Effector memory CD4-positive, alpha-beta T cell (primary cell): ENCODE measurements at regions not wholly inside any gene's neighbourhood (a gene's known extent, or its start where the extent isn't known, plus 50 kb on each side); places are given as distances from the start of the nearest gene placed in this dataset.
"Not testable (repeated sequence)": the region's sequence is repeated elsewhere in the genome, so short reads cannot be mapped to it uniquely, and the experiment has no call there.

Experiments
- DNase-seq, 3 donors: peaks; one replicate each; pipeline ENCODE4 v3.0.0-alpha.2; 2020
- H3K27ac ChIP-seq: 2 replicates; pipeline ENCODE4 v1.7.0; 2013; ENCODE audit warnings: mild to moderate bottlenecking, low read length, moderate library complexity; ENCODE audit not compliant: insufficient read depth, poor library complexity, severe bottlenecking
- H3K27me3 ChIP-seq: replicated peaks from 2 replicates; pipeline ENCODE4 v1.7.0; 2013; ENCODE audit warnings: mild to moderate bottlenecking, low read length; ENCODE audit not compliant: insufficient read depth, control insufficient read depth, poor library complexity, severe bottlenecking
- H3K36me3 ChIP-seq: 2 replicates; pipeline ENCODE4 v1.7.0; 2013; ENCODE audit warnings: mild to moderate bottlenecking, low read length, moderate library complexity; ENCODE audit not compliant: control insufficient read depth, insufficient read depth
- H3K4me1 ChIP-seq: 2 replicates; pipeline ENCODE4 v1.7.0; 2013; ENCODE audit warnings: low read length, mild to moderate bottlenecking; ENCODE audit not compliant: control insufficient read depth, insufficient read depth, poor library complexity, severe bottlenecking
- H3K4me3 ChIP-seq: 2 replicates; pipeline ENCODE4 v1.7.0; 2013; ENCODE audit warnings: low read length, low read depth, mild to moderate bottlenecking; ENCODE audit not compliant: insufficient read depth, poor library complexity, severe bottlenecking
- H3K9me3 ChIP-seq: 2 replicates; pipeline ENCODE4 v1.7.0; 2013; ENCODE audit warnings: mild to moderate bottlenecking, low read length, moderate library complexity; ENCODE audit not compliant: control insufficient read depth

- H3K27me3 ChIP-seq, H3K4me1 ChIP-seq, H3K36me3 ChIP-seq, DNase-seq, H3K4me3 ChIP-seq, H3K27ac ChIP-seq, H3K9me3 ChIP-seq: not testable (repeated sequence)
These were observed 81.5 kb downstream of the TRIM69 start for GRCh38 chr15:44817797-44818196.

- not testable (repeated sequence) for H3K4me3 ChIP-seq, H3K36me3 ChIP-seq, H3K9me3 ChIP-seq, H3K27ac ChIP-seq, H3K27me3 ChIP-seq, H3K4me1 ChIP-seq, DNase-seq
These were observed 83.1 kb downstream of the TRIM69 start for GRCh38 chr15:44819331-44819987.

GRCh38 chr15:44820535-44820934 is 84.2 kb downstream of the TRIM69 start:
- DNase-seq, H3K4me1 ChIP-seq, H3K27ac ChIP-seq, H3K27me3 ChIP-seq, H3K9me3 ChIP-seq, H3K4me3 ChIP-seq, H3K36me3 ChIP-seq: not testable (repeated sequence)

GRCh38 chr15:44820967-44821366 is 84.6 kb downstream of the TRIM69 start:
- H3K27me3 ChIP-seq, H3K4me1 ChIP-seq, H3K4me3 ChIP-seq, DNase-seq, H3K36me3 ChIP-seq, H3K27ac ChIP-seq, H3K9me3 ChIP-seq: not testable (repeated sequence)

GRCh38 chr15:44824277-44825145 is 88.2 kb downstream of the TRIM69 start:
- not testable (repeated sequence) for H3K4me3 ChIP-seq, DNase-seq, H3K27ac ChIP-seq, H3K27me3 ChIP-seq, H3K36me3 ChIP-seq, H3K9me3 ChIP-seq, H3K4me1 ChIP-seq

GRCh38 chr15:44826583-44826982 is 90.3 kb downstream of the TRIM69 start:
- not testable (repeated sequence) for H3K4me3 ChIP-seq, H3K9me3 ChIP-seq, H3K27ac ChIP-seq, H3K27me3 ChIP-seq, H3K4me1 ChIP-seq, H3K36me3 ChIP-seq, DNase-seq

- not testable (repeated sequence) for H3K27ac ChIP-seq
These were observed 92.0 kb downstream of the TRIM69 start for GRCh38 chr15:44828229-44828914.

GRCh38 chr15:44829150-44829549 is 92.8 kb downstream of the TRIM69 start:
- not testable (repeated sequence) for DNase-seq, H3K9me3 ChIP-seq, H3K27me3 ChIP-seq, H3K4me1 ChIP-seq, H3K36me3 ChIP-seq, H3K27ac ChIP-seq, H3K4me3 ChIP-seq

More at GRCh38 chr15:44828229-44828914, 92.0 kb downstream of the TRIM69 start:
- H3K9me3 ChIP-seq, H3K36me3 ChIP-seq, DNase-seq, H3K27me3 ChIP-seq, H3K4me1 ChIP-seq, H3K4me3 ChIP-seq: not testable (repeated sequence)

GRCh38 chr15:44830692-44831408 is 94.5 kb downstream of the TRIM69 start:
- DNase-seq, H3K27ac ChIP-seq, H3K4me3 ChIP-seq, H3K36me3 ChIP-seq, H3K9me3 ChIP-seq, H3K4me1 ChIP-seq, H3K27me3 ChIP-seq: not testable (repeated sequence)
